SK-N-SH (cell line): ENCODE measurements at regions not wholly inside any gene's neighbourhood (a gene's known extent, or its start where the extent isn't known, plus 50 kb on each side); places are given as distances from the start of the nearest gene placed in this dataset.

Experiments used
- CTCF ChIA-PET: fragments of 300-600, 350-600 bp; formaldehyde crosslinking; extraction: SDS; loops from one replicate; lab custom pipeline; 2021; lab: Yijun Ruan, JAX
- POLR2A ChIA-PET: fragments of 350-600 bp; sonication (Branson Sonifier 250); formaldehyde crosslinking; extraction: SDS; loops from one replicate; lab custom pipeline; 2020; ENCODE audit warnings: antibody characterized with exemption, inconsistent platforms; lab: Yijun Ruan, JAX
- DNase-seq: peaks from one replicate; pipeline ENCODE4 v3.0.0; 2012
- H2AFZ ChIP-seq: fragments of 200-600 bp; sonication (generic); 2 replicates; pipeline ENCODE4 v1.8.1; 2016; ENCODE audit warnings: antibody characterized with exemption, mild to moderate bottlenecking, low read depth
- H3F3A ChIP-seq: fragments of 200-600 bp; sonication (generic); replicated peaks from 2 replicates; pipeline ENCODE3; 2016; ENCODE audit warnings: antibody characterized with exemption, mild to moderate bottlenecking; ENCODE audit not compliant: insufficient read depth
- H3K27ac ChIP-seq, 2 experiments: fragments of 200-500 bp in 1 of 2; fragments of 200-600 bp in 1 of 2; sonication (Bioruptor generic) in 1 of 2; sonication (generic), shearing (Covaris generic) in 1 of 2; 2 replicates each; pipeline versions ENCODE4 v1.5.1 to v1.6.1; 2014 to 2016; ENCODE audit warnings: low read depth in 2 of 2, inconsistent platforms in 1 of 2, low read length in 1 of 2, mild to moderate bottlenecking in 1 of 2, mixed read lengths in 1 of 2
- H3K27me3 ChIP-seq: fragments of 200-600 bp; sonication (generic), shearing (Covaris generic); 2 replicates; pipeline ENCODE4 v1.6.1; 2016; ENCODE audit warnings: mixed run types; ENCODE audit not compliant: insufficient read depth
- H3K36me3 ChIP-seq, 2 experiments: fragments of 200-500 bp in 1 of 2; fragments of 200-600 bp in 1 of 2; sonication (Bioruptor generic) in 1 of 2; sonication (generic) in 1 of 2; replicated peaks in 1 of 2; 2 replicates each; pipeline versions ENCODE3 to v1.5.1; 2014 to 2016; ENCODE audit warnings: low read length in 1 of 2, mild to moderate bottlenecking in 1 of 2; ENCODE audit not compliant: insufficient read depth in 2 of 2, control insufficient read depth in 1 of 2
- H3K4me1 ChIP-seq, 2 experiments: fragments of 200-500 bp in 1 of 2; fragments of 200-600 bp in 1 of 2; sonication (Bioruptor generic) in 1 of 2; sonication (generic), shearing (Covaris generic) in 1 of 2; 2 replicates each; pipeline versions ENCODE4 v1.5.1 to v1.6.1; 2014 to 2016; ENCODE audit warnings: low read depth in 1 of 2, low read length in 1 of 2, mixed run types in 1 of 2; ENCODE audit not compliant: insufficient read depth in 2 of 2, control insufficient read depth in 1 of 2
- H3K4me2 ChIP-seq: fragments of 200-600 bp; sonication (generic), shearing (Covaris generic); 2 replicates; pipeline ENCODE4 v1.6.1; 2017; ENCODE audit warnings: mixed run types
- H3K4me3 ChIP-seq, 2 experiments: fragments of 200-500 bp in 1 of 2; fragments of 200-600 bp in 1 of 2; sonication (Bioruptor generic) in 1 of 2; sonication (generic), shearing (Covaris generic) in 1 of 2; 2 replicates each; pipeline versions ENCODE4 v1.5.1 to v1.8.1; 2014 to 2016; ENCODE audit warnings: low read depth in 2 of 2, inconsistent platforms in 1 of 2, low read length in 1 of 2, mild to moderate bottlenecking in 1 of 2, mixed read lengths in 1 of 2, moderate library complexity in 1 of 2
- H3K79me2 ChIP-seq: fragments of 200-600 bp; sonication (generic); 2 replicates; pipeline ENCODE4 v1.8.1; 2017; ENCODE audit warnings: mild to moderate bottlenecking; ENCODE audit not compliant: insufficient read depth
- H3K9ac ChIP-seq: fragments of 200-600 bp; sonication (generic); 2 replicates; pipeline ENCODE4 v1.6.1; 2017; ENCODE audit warnings: mixed run types
- H3K9me2 ChIP-seq: fragments of 200-600 bp; sonication (generic); 2 replicates; pipeline ENCODE4 v1.6.1; 2017; ENCODE audit warnings: mixed run types
- H3K9me3 ChIP-seq: fragments of 200-600 bp; sonication (generic); 2 replicates; pipeline ENCODE4 v1.6.1; 2017; ENCODE audit warnings: mixed run types, mild to moderate bottlenecking, moderate library complexity
- H4K20me1 ChIP-seq: fragments of 200-600 bp; sonication (generic); 2 replicates; pipeline ENCODE4 v1.6.1; 2017; ENCODE audit warnings: mild to moderate bottlenecking, mixed run types; ENCODE audit not compliant: insufficient read depth
- ELF1 ChIP-seq: IDR thresholded peaks from 2 replicates; pipeline ENCODE4 v1.4.0; 2012
- EZH2phosphoT487 ChIP-seq: fragments of 200-600 bp; sonication (generic); IDR thresholded peaks from 2 replicates; pipeline ENCODE4 v1.6.1; 2017; ENCODE audit warnings: low read depth, mixed run types, mild to moderate bottlenecking, antibody characterized with exemption, moderate library complexity, borderline replicate concordance
- FOSL2 ChIP-seq: IDR thresholded peaks from 2 replicates; pipeline ENCODE4 v1.4.0; 2012; ENCODE audit warnings: low read depth, mild to moderate bottlenecking, moderate library complexity, borderline replicate concordance
- FOXJ3 ChIP-seq: sonication (generic); formaldehyde crosslinking; IDR thresholded peaks from 2 replicates; pipeline ENCODE4 v1.5.1; 2020; ENCODE audit warnings: mild to moderate bottlenecking, missing genetic modification reagents
- FOXM1 ChIP-seq: IDR thresholded peaks from 2 replicates; pipeline ENCODE4 v1.4.0; 2012; ENCODE audit warnings: low read depth, mild to moderate bottlenecking
- GABPA ChIP-seq: IDR thresholded peaks from 2 replicates; pipeline ENCODE4 v1.4.0; 2012; ENCODE audit warnings: low read depth, mild to moderate bottlenecking
- GATA2 ChIP-seq: sonication (generic); formaldehyde crosslinking; IDR thresholded peaks from 2 replicates; pipeline ENCODE4 v1.5.0; 2020; ENCODE audit warnings: mild to moderate bottlenecking, missing genetic modification reagents
- MAX ChIP-seq: IDR thresholded peaks from 2 replicates; pipeline ENCODE4 v1.4.0; 2012; ENCODE audit warnings: low read depth
- MXI1 ChIP-seq: IDR thresholded peaks from 2 replicates; pipeline ENCODE4 v1.6.1; 2012; ENCODE audit warnings: mild to moderate bottlenecking, low read depth, low read length, improper control_type of control experiment
- NFIC ChIP-seq: IDR thresholded peaks from 2 replicates; pipeline ENCODE4 v1.4.0; 2012; ENCODE audit warnings: borderline replicate concordance
- POLR2AphosphoS5 ChIP-seq: IDR thresholded peaks from 2 replicates; pipeline ENCODE4 v1.6.1; 2012; ENCODE audit warnings: low read depth, low read length
- RAD21 ChIP-seq: IDR thresholded peaks from 2 replicates; pipeline ENCODE4 v1.6.1; 2012; ENCODE audit warnings: mild to moderate bottlenecking, low read length
- RCOR1 ChIP-seq: fragments of 150-350 bp; IDR thresholded peaks from 2 replicates; pipeline ENCODE4 v1.6.1; 2017; ENCODE audit warnings: antibody characterized with exemption, low read length
- RXRA ChIP-seq: IDR thresholded peaks from 2 replicates; pipeline ENCODE4 v1.4.0; 2012; ENCODE audit warnings: low read depth, mild to moderate bottlenecking, borderline replicate concordance
- SMC3 ChIP-seq: IDR thresholded peaks from 2 replicates; pipeline ENCODE4 v1.6.1; 2012; ENCODE audit warnings: low read depth, low read length, improper control_type of control experiment
- TAF1 ChIP-seq: IDR thresholded peaks from 2 replicates; pipeline ENCODE4 v1.6.1; 2012; ENCODE audit warnings: low read depth, mild to moderate bottlenecking, low read length, moderate library complexity, borderline replicate concordance
- TCF12 ChIP-seq: IDR thresholded peaks from 2 replicates; pipeline ENCODE4 v1.4.0; 2012
- USF1 ChIP-seq: IDR thresholded peaks from 2 replicates; pipeline ENCODE4 v1.4.0; 2012; ENCODE audit warnings: low read depth, borderline replicate concordance
- USF2 ChIP-seq: fragments of 150-350 bp; IDR thresholded peaks from 2 replicates; pipeline ENCODE4 v1.6.1; 2017; ENCODE audit warnings: antibody characterized with exemption, low read length, low read depth, borderline replicate concordance
- YY1 ChIP-seq: IDR thresholded peaks from 2 replicates; pipeline ENCODE4 v1.4.0; 2012; ENCODE audit warnings: low read depth, mild to moderate bottlenecking
- ZBTB33 ChIP-seq: IDR thresholded peaks from 2 replicates; pipeline ENCODE4 v1.4.0; 2012; ENCODE audit warnings: low read depth, borderline replicate concordance
- WGBS: methylation state at CpG from one replicate; pipeline ENCODE4 v1.1.6; 2017; ENCODE audit warnings: low lambda C conversion rate; 5-methylcytosine and 5-hydroxymethylcytosine counted together

- 100% methylated on average over 1 of the region's 1 CpG for whole genome bisulfite sequencing
- Histone ChIP-seq H3K36me3 (no peaks in the 10 kb centered on the region), H3K9me2 (no peaks in the 10 kb centered on the region), H3K27me3 (no peaks in the 10 kb centered on the region), H4K20me1 (no peaks in the 10 kb centered on the region)
- POLR2A ChIA-PET: no interaction called here
- no peak for TF ChIP-seq ELF1
- TF ChIP-seq POLR2AphosphoS5: no peak
- TF ChIP-seq MAX: no peak
- TF ChIP-seq RXRA: no peak
- TF ChIP-seq GATA2 (CRISPR knock-in tag): no peak
- no peak for TF ChIP-seq TAF1
- TF ChIP-seq YY1: no peak
- TF ChIP-seq FOSL2: no peak
- no peak for TF ChIP-seq MXI1
- no peak for TF ChIP-seq FOXM1
- TF ChIP-seq TCF12: no peak
- TF ChIP-seq RAD21: no peak
- TF ChIP-seq RCOR1: no peak
- TF ChIP-seq USF2: no peak
- TF ChIP-seq GABPA: no peak
- TF ChIP-seq, all 33 proteins: peak for 0
- Histone ChIP-seq H3K9me3 (peaks cover 10% of the 10 kb centered on the region), H3K27ac (no peak overlapping the region), H2AFZ (no peak overlapping the region), H3K4me1 (peaks cover 3 to 9% of the 10 kb centered on the region in 2 experiments; a peak in 2 of 4 replicates), H3K79me2 (no peaks in the 10 kb centered on the region), H3K9ac (no peak overlapping the region), H3K4me2 (no peak overlapping the region), H3K4me3 (no peak overlapping the region), H3F3A (peaks cover 11% of the 10 kb centered on the region)
- DNase-seq: no peak
- CTCF ChIA-PET: interaction anchor here (0.6 kb wide), 1 partner anchor 26 kb away, joined by 3 read pairs; no protein-coding TSS in a partner anchor
Observed at GRCh38 chr5:92994392-92994791, 586.6 kb downstream of the NR2F1-AS1 start.

GRCh38 chr5:92992073-92992472 is 588.9 kb downstream of the NR2F1-AS1 start:
- H3K4me2 ChIP-seq: 0 out of 2 replicates have a peak overlapping the region, but pooled peaks have one; percentile 21
- no peak overlapping the region for H2AFZ ChIP-seq
- H3K4me1 ChIP-seq: peaks cover 3 to 9% of the 10 kb centered on the region in 2 experiments; a peak in 2 of 4 replicates
- H4K20me1 ChIP-seq: no peaks in the 10 kb centered on the region
- TF ChIP-seq RAD21 (no peak), EZH2phosphoT487 (no peak), ZBTB33 (no peak), SMC3 (no peak), USF1 (no peak), NFIC (no peak), FOXJ3 (CRISPR knock-in tag) (no peak)
- TF ChIP-seq, all 33 proteins: peak for 0
- Histone ChIP-seq H3K27me3 (no peaks in the 10 kb centered on the region), H3K36me3 (no peaks in the 10 kb centered on the region), H3K9me3 (peaks cover 10% of the 10 kb centered on the region), H3K79me2 (no peaks in the 10 kb centered on the region), H3K9me2 (no peaks in the 10 kb centered on the region), H3K27ac (peak overlapping the region in 1 of 2 experiments; percentile 15; a peak in 1 of 4 replicates), H3K9ac (no peak overlapping the region), H3K4me3 (no peak overlapping the region), H3F3A (peaks cover 11% of the 10 kb centered on the region)
- ChIA-PET POLR2A (no interaction called here), CTCF (interaction anchor here (1.0 to 1.1 kb wide), 2 partner anchors 8 to 13 kb away, joined by 3 read pairs; no protein-coding TSS in a partner anchor)
- no peak for DNase-seq
